OCI-LY3 (cell line): ENCODE measurements at regions not wholly inside any gene's neighbourhood (a gene's known extent, or its start where the extent isn't known, plus 50 kb on each side); places are given as distances from the start of the nearest gene placed in this dataset.

Source experiments
- EZH2phosphoT487 ChIP-seq: fragments of 200-600 bp; shearing (Covaris generic); IDR thresholded peaks from 2 replicates; pipeline ENCODE4 v1.6.1; 2018; ENCODE audit warnings: antibody characterized with exemption, mixed run types, low read depth
- TF ChIP-seq, protein P1 (sequence below): fragments of 200-600, 300-600 bp; sonication (generic); IDR thresholded peaks from 2 replicates; pipeline ENCODE4 v1.5.1; 2014; ENCODE audit warnings: antibody characterized with exemption, low read length, low read depth

GRCh38 chr6:51466427-51466826 lies 621.0 kb downstream of the PKHD1 start:
- TF ChIP-seq, protein P1, sequence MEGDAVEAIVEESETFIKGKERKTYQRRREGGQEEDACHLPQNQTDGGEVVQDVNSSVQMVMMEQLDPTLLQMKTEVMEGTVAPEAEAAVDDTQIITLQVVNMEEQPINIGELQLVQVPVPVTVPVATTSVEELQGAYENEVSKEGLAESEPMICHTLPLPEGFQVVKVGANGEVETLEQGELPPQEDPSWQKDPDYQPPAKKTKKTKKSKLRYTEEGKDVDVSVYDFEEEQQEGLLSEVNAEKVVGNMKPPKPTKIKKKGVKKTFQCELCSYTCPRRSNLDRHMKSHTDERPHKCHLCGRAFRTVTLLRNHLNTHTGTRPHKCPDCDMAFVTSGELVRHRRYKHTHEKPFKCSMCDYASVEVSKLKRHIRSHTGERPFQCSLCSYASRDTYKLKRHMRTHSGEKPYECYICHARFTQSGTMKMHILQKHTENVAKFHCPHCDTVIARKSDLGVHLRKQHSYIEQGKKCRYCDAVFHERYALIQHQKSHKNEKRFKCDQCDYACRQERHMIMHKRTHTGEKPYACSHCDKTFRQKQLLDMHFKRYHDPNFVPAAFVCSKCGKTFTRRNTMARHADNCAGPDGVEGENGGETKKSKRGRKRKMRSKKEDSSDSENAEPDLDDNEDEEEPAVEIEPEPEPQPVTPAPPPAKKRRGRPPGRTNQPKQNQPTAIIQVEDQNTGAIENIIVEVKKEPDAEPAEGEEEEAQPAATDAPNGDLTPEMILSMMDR = no peak
- no peak for TF ChIP-seq EZH2phosphoT487
